ENCODE measurements at regions not wholly inside any gene's neighbourhood (a gene's known extent, or its start where the extent isn't known, plus 50 kb on each side); places are given as distances from the start of the nearest gene placed in this dataset.

DNA sequence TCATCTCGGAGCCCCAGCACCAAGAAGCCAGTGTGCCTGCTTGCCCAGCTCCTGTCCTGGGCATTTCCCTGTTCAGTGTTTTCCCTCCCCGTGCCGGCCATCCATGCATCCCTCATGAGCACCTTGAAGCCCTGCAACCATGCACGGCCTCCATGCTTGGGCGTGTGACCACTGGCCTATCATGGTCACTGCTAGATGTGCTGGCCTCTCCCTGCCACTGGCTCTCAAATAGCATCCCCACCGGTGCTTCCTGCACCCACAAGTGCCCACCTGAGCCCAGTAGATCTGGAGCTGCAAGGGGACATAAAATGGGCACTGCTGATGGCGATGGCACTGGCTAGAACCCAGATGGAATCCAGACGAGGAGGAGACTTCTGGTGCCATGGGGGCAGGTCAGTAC lies 126.0 kb downstream of the TUBA3C start:
- DNase-seq (ENCODE audit: low read depth, low spot score): no peak
- in situ Hi-C loops (cut with HindIII; ENCODE audit: low pct_unique_long_range_greater_than_20kb, low sequenced_read_pairs): no loop called here
- no peak overlapping the region for H3K27ac ChIP-seq (ENCODE audit: low read length)
- H3K4me3 ChIP-seq (ENCODE audit: low read depth in 2 of 2, low read length in 2 of 2): no peak overlapping the region
- no peaks in the 10 kb centered on the region for H3K4me1 ChIP-seq (ENCODE audit: control insufficient read depth, insufficient read depth, low read length)
- H3K36me3 ChIP-seq (ENCODE audit: control insufficient read depth, insufficient read depth, low read length): no peaks in the 10 kb centered on the region
- no peaks in the 10 kb centered on the region for H3K9me3 ChIP-seq (ENCODE audit: control insufficient read depth, insufficient read depth, low read depth, low read length)
- no peaks in the 10 kb centered on the region for H3K27me3 ChIP-seq (ENCODE audit: control insufficient read depth, insufficient read depth, low read length)
- ChIA-PET CTCF (no interaction called here), POLR2A (no interaction called here)
- no TSS peak for BruUV-seq (replicated peaks)
- TF ChIP-seq, protein P1, sequence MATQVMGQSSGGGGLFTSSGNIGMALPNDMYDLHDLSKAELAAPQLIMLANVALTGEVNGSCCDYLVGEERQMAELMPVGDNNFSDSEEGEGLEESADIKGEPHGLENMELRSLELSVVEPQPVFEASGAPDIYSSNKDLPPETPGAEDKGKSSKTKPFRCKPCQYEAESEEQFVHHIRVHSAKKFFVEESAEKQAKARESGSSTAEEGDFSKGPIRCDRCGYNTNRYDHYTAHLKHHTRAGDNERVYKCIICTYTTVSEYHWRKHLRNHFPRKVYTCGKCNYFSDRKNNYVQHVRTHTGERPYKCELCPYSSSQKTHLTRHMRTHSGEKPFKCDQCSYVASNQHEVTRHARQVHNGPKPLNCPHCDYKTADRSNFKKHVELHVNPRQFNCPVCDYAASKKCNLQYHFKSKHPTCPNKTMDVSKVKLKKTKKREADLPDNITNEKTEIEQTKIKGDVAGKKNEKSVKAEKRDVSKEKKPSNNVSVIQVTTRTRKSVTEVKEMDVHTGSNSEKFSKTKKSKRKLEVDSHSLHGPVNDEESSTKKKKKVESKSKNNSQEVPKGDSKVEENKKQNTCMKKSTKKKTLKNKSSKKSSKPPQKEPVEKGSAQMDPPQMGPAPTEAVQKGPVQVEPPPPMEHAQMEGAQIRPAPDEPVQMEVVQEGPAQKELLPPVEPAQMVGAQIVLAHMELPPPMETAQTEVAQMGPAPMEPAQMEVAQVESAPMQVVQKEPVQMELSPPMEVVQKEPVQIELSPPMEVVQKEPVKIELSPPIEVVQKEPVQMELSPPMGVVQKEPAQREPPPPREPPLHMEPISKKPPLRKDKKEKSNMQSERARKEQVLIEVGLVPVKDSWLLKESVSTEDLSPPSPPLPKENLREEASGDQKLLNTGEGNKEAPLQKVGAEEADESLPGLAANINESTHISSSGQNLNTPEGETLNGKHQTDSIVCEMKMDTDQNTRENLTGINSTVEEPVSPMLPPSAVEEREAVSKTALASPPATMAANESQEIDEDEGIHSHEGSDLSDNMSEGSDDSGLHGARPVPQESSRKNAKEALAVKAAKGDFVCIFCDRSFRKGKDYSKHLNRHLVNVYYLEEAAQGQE (IDR thresholded peaks at IDR 0.05; ENCODE audit: insufficient read depth in 1 of 2, low read depth in 2 of 2, low read length in 1 of 2): no peak
- no peak for TF ChIP-seq TCF7L2 (IDR thresholded peaks at IDR 0.05; ENCODE audit: low read depth, low read length)
- TF ChIP-seq, protein P2, sequence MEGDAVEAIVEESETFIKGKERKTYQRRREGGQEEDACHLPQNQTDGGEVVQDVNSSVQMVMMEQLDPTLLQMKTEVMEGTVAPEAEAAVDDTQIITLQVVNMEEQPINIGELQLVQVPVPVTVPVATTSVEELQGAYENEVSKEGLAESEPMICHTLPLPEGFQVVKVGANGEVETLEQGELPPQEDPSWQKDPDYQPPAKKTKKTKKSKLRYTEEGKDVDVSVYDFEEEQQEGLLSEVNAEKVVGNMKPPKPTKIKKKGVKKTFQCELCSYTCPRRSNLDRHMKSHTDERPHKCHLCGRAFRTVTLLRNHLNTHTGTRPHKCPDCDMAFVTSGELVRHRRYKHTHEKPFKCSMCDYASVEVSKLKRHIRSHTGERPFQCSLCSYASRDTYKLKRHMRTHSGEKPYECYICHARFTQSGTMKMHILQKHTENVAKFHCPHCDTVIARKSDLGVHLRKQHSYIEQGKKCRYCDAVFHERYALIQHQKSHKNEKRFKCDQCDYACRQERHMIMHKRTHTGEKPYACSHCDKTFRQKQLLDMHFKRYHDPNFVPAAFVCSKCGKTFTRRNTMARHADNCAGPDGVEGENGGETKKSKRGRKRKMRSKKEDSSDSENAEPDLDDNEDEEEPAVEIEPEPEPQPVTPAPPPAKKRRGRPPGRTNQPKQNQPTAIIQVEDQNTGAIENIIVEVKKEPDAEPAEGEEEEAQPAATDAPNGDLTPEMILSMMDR (IDR thresholded peaks at IDR 0.05): no peak
- no peak for TF ChIP-seq SIN3A (IDR thresholded peaks at IDR 0.05; ENCODE audit: borderline replicate concordance, insufficient read depth, low read depth, low read length)
- no peak for TF ChIP-seq POLR2AphosphoS5 (IDR thresholded peaks at IDR 0.05; ENCODE audit: low read depth, low read length)
- intact Hi-C loops (cut with micrococcal nuclease; ENCODE audit: unreplicated experiment): no loop called here
- ATAC-seq: no peak

DNA sequence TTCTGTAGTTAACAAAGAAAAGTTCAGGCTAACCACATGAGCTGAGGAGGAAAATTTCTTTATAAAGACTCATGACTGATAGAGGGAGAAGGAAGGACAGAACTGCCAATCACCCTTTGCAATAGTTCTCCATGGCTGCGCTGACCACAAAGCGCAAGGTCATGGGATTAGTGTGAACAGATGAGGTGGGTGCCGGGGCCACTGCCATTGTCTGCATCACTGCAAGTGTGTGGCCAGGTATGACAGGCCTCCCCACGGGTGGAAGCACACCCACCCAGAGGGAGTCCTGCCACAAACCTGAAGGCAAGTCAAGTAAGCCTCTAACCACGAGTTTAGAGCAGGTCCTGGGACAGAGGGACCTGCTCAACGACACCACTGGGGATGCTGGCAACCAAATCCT lies 128.1 kb downstream of the TUBA3C start:
- H3K36me3 ChIP-seq (ENCODE audit: control insufficient read depth, insufficient read depth, low read length): no peaks in the 10 kb centered on the region
- DNase-seq (ENCODE audit: low read depth, low spot score): no peak
- no peak overlapping the region for H3K4me3 ChIP-seq (ENCODE audit: low read depth in 2 of 2, low read length in 2 of 2)
- H3K9me3 ChIP-seq (ENCODE audit: control insufficient read depth, insufficient read depth, low read depth, low read length): no peaks in the 10 kb centered on the region
- no peak for TF ChIP-seq POLR2AphosphoS5 (IDR thresholded peaks at IDR 0.05; ENCODE audit: low read depth, low read length)
- TF ChIP-seq, protein P2 (IDR thresholded peaks at IDR 0.05): no peak
- TF ChIP-seq SIN3A (IDR thresholded peaks at IDR 0.05; ENCODE audit: borderline replicate concordance, insufficient read depth, low read depth, low read length): no peak
- no peak for TF ChIP-seq TCF7L2 (IDR thresholded peaks at IDR 0.05; ENCODE audit: low read depth, low read length)
- TF ChIP-seq, protein P1 (IDR thresholded peaks at IDR 0.05; ENCODE audit: insufficient read depth in 1 of 2, low read depth in 2 of 2, low read length in 1 of 2): no peak
- no peak for ATAC-seq
- POLR2A ChIA-PET: no interaction called here
- H3K4me1 ChIP-seq (ENCODE audit: control insufficient read depth, insufficient read depth, low read length): no peaks in the 10 kb centered on the region
- H3K27ac ChIP-seq (ENCODE audit: low read length): no peak overlapping the region
- BruUV-seq (replicated peaks): no TSS peak
- intact Hi-C loops (cut with micrococcal nuclease; ENCODE audit: unreplicated experiment): no loop called here
- in situ Hi-C loops (cut with HindIII; ENCODE audit: low pct_unique_long_range_greater_than_20kb, low sequenced_read_pairs): no loop called here
- CTCF ChIA-PET: no interaction called here
- no peaks in the 10 kb centered on the region for H3K27me3 ChIP-seq (ENCODE audit: control insufficient read depth, insufficient read depth, low read length)
